HCT116 (cell line): ENCODE measurements at regions not wholly inside any gene's neighbourhood (a gene's known extent, or its start where the extent isn't known, plus 50 kb on each side); places are given as distances from the start of the nearest gene placed in this dataset.

Experiments
- ATAC-seq: fragments of 200-7000 bp; cut with Tn5 transposase; 2 replicates; pipeline ENCODE4 v1.9.1; 2020; ENCODE audit warnings: mild to moderate bottlenecking, moderate library complexity
- BruUV-seq: library from RNA; stranded (reverse); fragments of 400-500 nt; replicated peaks from 2 replicates; lab custom pipeline; 2021; lab: Mats Ljungman, UMichigan
- CTCF ChIA-PET: fragments of 300-600 bp; sonication (Branson Sonifier 250); formaldehyde crosslinking; loops from one replicate; lab custom pipeline; 2021; ENCODE audit warnings: antibody characterized with exemption; lab: Charles Lee
- POLR2A ChIA-PET: fragments of 300-600, 350-600 bp; sonication (Branson Sonifier 250); formaldehyde crosslinking; loops from one replicate; lab custom pipeline; 2021; ENCODE audit warnings: antibody characterized with exemption; lab: Charles Lee
- RAD21 ChIA-PET, 2 experiments: fragments of 300-600 bp; sonication (Branson Sonifier 250); formaldehyde crosslinking; loops; one replicate each; lab custom pipeline; 2023; ENCODE audit warnings: low total read pairs in 2 of 2; ENCODE audit not compliant: uncharacterized antibody in 2 of 2, unreplicated experiment in 2 of 2, low non-redundant PET in 1 of 2; lab: Charles Lee
- DNase-seq: peaks from one replicate; pipeline ENCODE4 v3.0.0-alpha.2; 2010; ENCODE audit warnings: low read depth, low spot score
- H2AFZ ChIP-seq: fragments of 200-600 bp; shearing (Covaris generic), sonication (generic); 2 replicates; pipeline ENCODE4 v1.6.1; 2017; ENCODE audit warnings: low read depth, mixed run types, mixed read lengths, antibody characterized with exemption, low read length; ENCODE audit not compliant: poor library complexity, severe bottlenecking
- H3K27ac ChIP-seq: 2 replicates; pipeline ENCODE4 v1.5.1; 2012; ENCODE audit warnings: low read depth, low read length
- H3K27me3 ChIP-seq: fragments of 200-600 bp; sonication (generic); 2 replicates; pipeline ENCODE4 v1.6.1; 2016; ENCODE audit warnings: mixed run types, low read length, mixed read lengths; ENCODE audit not compliant: insufficient read depth
- H3K36me3 ChIP-seq, 2 experiments: fragments of 200-500 bp in 1 of 2; fragments of 200-600 bp in 1 of 2; sonication (Bioruptor generic) in 1 of 2; sonication (generic) in 1 of 2; 2 replicates each; pipeline versions ENCODE4 v1.5.1 to v1.6.1; 2014 to 2016; ENCODE audit warnings: low read length in 2 of 2, inconsistent platforms in 1 of 2, mixed read lengths in 1 of 2, mixed run types in 1 of 2; ENCODE audit not compliant: insufficient read depth in 2 of 2, control insufficient read depth in 1 of 2
- H3K4me1 ChIP-seq, 2 experiments: fragments of 200-600 bp in 1 of 2; sonication (generic) in 1 of 2; 2 replicates each; pipeline versions ENCODE4 v1.5.1 to v1.6.1; 2012 to 2017; ENCODE audit warnings: low read length in 2 of 2, inconsistent platforms in 1 of 2, mild to moderate bottlenecking in 1 of 2, mixed read lengths in 1 of 2, mixed run types in 1 of 2, moderate library complexity in 1 of 2; ENCODE audit not compliant: insufficient read depth in 2 of 2, control insufficient read depth in 1 of 2
- H3K4me2 ChIP-seq: fragments of 200-600 bp; sonication (generic); 2 replicates; pipeline ENCODE4 v1.6.1; 2017; ENCODE audit warnings: mixed run types, low read length, mixed read lengths
- H3K4me3 ChIP-seq, 2 experiments: fragments of 200-600 bp in 1 of 2; sonication (generic) in 1 of 2; replicated peaks in 1 of 2; 2 replicates each; pipeline ENCODE4 v1.5.1; 2011 to 2016; ENCODE audit warnings: low read length in 2 of 2, control low read depth in 1 of 2, low read depth in 1 of 2, mild to moderate bottlenecking in 1 of 2, mixed read lengths in 1 of 2, mixed run types in 1 of 2
- H3K79me2 ChIP-seq: fragments of 200-600 bp; sonication (generic); 2 replicates; pipeline ENCODE4 v1.6.1; 2017; ENCODE audit warnings: mild to moderate bottlenecking, mixed run types, low read length, moderate library complexity, mixed read lengths; ENCODE audit not compliant: insufficient read depth
- H3K9ac ChIP-seq: fragments of 200-600 bp; sonication (generic); 2 replicates; pipeline ENCODE4 v1.6.1; 2016; ENCODE audit warnings: low read length, mixed read lengths
- H3K9me2 ChIP-seq: fragments of 200-600 bp; sonication (generic), shearing (Covaris generic); 2 replicates; pipeline ENCODE4 v1.6.1; 2017; ENCODE audit warnings: mixed run types, mild to moderate bottlenecking, moderate library complexity; ENCODE audit not compliant: insufficient read depth
- H3K9me3 ChIP-seq, 2 experiments: fragments of 200-500 bp in 1 of 2; fragments of 200-600 bp in 1 of 2; sonication (Bioruptor generic) in 1 of 2; sonication (generic) in 1 of 2; 2 replicates each; pipeline ENCODE4 v1.6.1; 2014 to 2017; ENCODE audit warnings: low read length in 2 of 2, mixed read lengths in 2 of 2, inconsistent platforms in 1 of 2, low read depth in 1 of 2, mild to moderate bottlenecking in 1 of 2, mixed run types in 1 of 2, moderate library complexity in 1 of 2; ENCODE audit not compliant: control insufficient read depth in 1 of 2, insufficient read depth in 1 of 2
- H4K20me1 ChIP-seq: fragments of 200-600 bp; sonication (generic), shearing (Covaris generic); 2 replicates; pipeline ENCODE4 v1.6.1; 2017; ENCODE audit warnings: mixed run types, mild to moderate bottlenecking, moderate library complexity; ENCODE audit not compliant: insufficient read depth
- CEBPB ChIP-seq: IDR thresholded peaks from 2 replicates; pipeline ENCODE4 v1.6.1; 2012; ENCODE audit warnings: low read depth
- JUND ChIP-seq: IDR thresholded peaks from 2 replicates; pipeline ENCODE4 v1.6.1; 2012
- POLR2AphosphoS5 ChIP-seq: IDR thresholded peaks from 2 replicates; pipeline ENCODE4 v1.6.1; 2011; ENCODE audit warnings: mild to moderate bottlenecking, low read depth, low read length, moderate library complexity
- SP1 ChIP-seq: IDR thresholded peaks from 2 replicates; pipeline ENCODE4 v1.6.1; 2012; ENCODE audit warnings: low read depth
- SRF ChIP-seq: IDR thresholded peaks from 2 replicates; pipeline ENCODE4 v1.6.1; 2012; ENCODE audit warnings: low read depth
- TCF7L2 ChIP-seq: IDR thresholded peaks from 2 replicates; pipeline ENCODE4 v1.7.0; 2011; ENCODE audit warnings: borderline replicate concordance, inconsistent platforms; ENCODE audit not compliant: insufficient read depth, insufficient read length; ENCODE audit errors: extremely low read depth
- intact Hi-C: fragments of 100-400 bp; cut with micrococcal nuclease; formaldehyde crosslinking; loops from 2 replicates; pipeline ENCODE4 v1.10.0; 2022
- TF ChIP-seq, protein P1 (sequence below), 3 experiments: fragments of 200-600 bp in 1 of 3; sonication (generic) in 1 of 3; IDR thresholded peaks in 2 of 3; conservative IDR thresholded peaks in 1 of 3; 2 replicates each; pipeline ENCODE4 v1.5.1; 2012 to 2017; ENCODE audit warnings: low read depth in 2 of 3, low read length in 2 of 3, antibody characterized with exemption in 1 of 3, borderline replicate concordance in 1 of 3, control low read depth in 1 of 3, mild to moderate bottlenecking in 1 of 3, mixed read lengths in 1 of 3, mixed run types in 1 of 3, moderate library complexity in 1 of 3; ENCODE audit not compliant: insufficient read depth in 1 of 3

DNA sequence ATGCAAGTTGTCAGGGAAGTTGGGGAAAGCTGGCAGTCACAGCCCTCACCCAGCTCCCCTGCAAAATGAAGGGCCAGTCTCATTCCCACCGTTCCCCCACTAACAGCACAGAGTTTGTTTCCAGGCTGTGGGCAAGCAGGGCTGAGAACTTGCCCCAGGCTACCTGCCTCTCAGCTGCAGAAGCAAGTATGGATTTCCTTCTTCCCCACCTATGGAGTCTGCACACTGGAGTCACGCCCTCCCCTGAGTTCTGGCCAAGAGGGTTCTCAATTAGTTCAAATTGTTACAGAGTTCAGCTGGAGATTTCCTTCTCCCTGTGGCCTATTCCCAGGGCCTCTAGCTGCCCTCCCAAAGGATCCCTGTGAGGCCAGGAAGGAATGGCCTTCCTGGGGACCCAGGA lies 90.1 kb upstream of the ATP11B start:
- Histone ChIP-seq H3K36me3 (no peaks in the 10 kb centered on the region), H3K9me3 (no peaks in the 10 kb centered on the region), H3K27ac (no peak overlapping the region), H4K20me1 (no peaks in the 10 kb centered on the region), H2AFZ (no peak overlapping the region), H3K27me3 (no peaks in the 10 kb centered on the region), H3K4me3 (no peak overlapping the region), H3K4me2 (no peak overlapping the region), H3K9ac (no peak overlapping the region), H3K9me2 (no peaks in the 10 kb centered on the region), H3K79me2 (no peaks in the 10 kb centered on the region), H3K4me1 (no peaks in the 10 kb centered on the region)
- TF ChIP-seq SP1 = no peak
- no peak for TF ChIP-seq JUND
- TF ChIP-seq SRF = no peak
- TF ChIP-seq POLR2AphosphoS5 = no peak
- TF ChIP-seq TCF7L2 = no peak
- BruUV-seq = no TSS peak
- ChIA-PET POLR2A (no interaction called here), CTCF (interaction anchor here (1.3 kb wide), 1 partner anchor 11 kb away, joined by 3 read pairs; no protein-coding TSS in a partner anchor), RAD21 (no interaction called here)
- ATAC-seq (no peak), DNase-seq (no peak)
- intact Hi-C loops = no loop called here

DNA sequence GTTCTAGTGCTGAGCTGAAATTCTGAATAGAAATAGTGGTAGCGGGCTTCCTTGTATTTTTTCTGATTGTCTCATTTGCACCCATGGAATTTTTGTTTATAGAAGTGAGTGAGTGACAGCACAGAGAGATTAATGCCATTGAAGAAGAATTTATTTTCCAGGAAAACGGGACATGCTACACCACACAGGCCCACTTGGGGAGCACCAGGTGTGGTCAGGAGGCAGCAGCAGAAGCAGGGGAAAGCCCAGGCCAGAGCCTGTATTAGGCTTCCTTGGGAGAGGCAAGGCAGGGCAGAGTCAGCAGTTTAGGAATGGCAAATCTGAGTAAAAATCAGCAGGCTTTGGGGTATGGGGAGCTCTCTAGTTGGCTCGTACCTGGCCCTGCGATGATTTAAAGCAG lies 88.4 kb upstream of the ATP11B start:
- TF ChIP-seq CEBPB (no peak), POLR2AphosphoS5 (no peak)
- TF ChIP-seq, protein P1, sequence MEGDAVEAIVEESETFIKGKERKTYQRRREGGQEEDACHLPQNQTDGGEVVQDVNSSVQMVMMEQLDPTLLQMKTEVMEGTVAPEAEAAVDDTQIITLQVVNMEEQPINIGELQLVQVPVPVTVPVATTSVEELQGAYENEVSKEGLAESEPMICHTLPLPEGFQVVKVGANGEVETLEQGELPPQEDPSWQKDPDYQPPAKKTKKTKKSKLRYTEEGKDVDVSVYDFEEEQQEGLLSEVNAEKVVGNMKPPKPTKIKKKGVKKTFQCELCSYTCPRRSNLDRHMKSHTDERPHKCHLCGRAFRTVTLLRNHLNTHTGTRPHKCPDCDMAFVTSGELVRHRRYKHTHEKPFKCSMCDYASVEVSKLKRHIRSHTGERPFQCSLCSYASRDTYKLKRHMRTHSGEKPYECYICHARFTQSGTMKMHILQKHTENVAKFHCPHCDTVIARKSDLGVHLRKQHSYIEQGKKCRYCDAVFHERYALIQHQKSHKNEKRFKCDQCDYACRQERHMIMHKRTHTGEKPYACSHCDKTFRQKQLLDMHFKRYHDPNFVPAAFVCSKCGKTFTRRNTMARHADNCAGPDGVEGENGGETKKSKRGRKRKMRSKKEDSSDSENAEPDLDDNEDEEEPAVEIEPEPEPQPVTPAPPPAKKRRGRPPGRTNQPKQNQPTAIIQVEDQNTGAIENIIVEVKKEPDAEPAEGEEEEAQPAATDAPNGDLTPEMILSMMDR (IDR thresholded peaks at IDR 0.05 in 2 of 3, conservative IDR thresholded peaks at IDR 0.05 in 1 of 3; ENCODE audit: borderline replicate concordance in 1 of 3, insufficient read depth in 1 of 3, low read depth in 2 of 3, low read length in 2 of 3) = peak in 2 of 3 experiments; percentile 36 to 43; a peak in 4 of 6 replicates
- peak overlapping the region; percentile 81 for H2AFZ ChIP-seq
- no peak overlapping the region for H3K4me2 ChIP-seq
- H4K20me1 ChIP-seq = no peaks in the 10 kb centered on the region
- DNase-seq = peak; percentile 16
- H3K9me3 ChIP-seq = no peaks in the 10 kb centered on the region
- ChIA-PET POLR2A (no interaction called here), RAD21 (no interaction called here), CTCF (interaction anchor here (1.0 kb wide), 1 partner anchor 9 kb away, joined by 3 read pairs; no protein-coding TSS in a partner anchor)
- no peaks in the 10 kb centered on the region for H3K9me2 ChIP-seq
- H3K79me2 ChIP-seq = no peaks in the 10 kb centered on the region
- H3K4me3 ChIP-seq = no peak overlapping the region
- no peak overlapping the region for H3K9ac ChIP-seq
- no TSS peak for BruUV-seq
- ATAC-seq = peak; percentile 99
- no peaks in the 10 kb centered on the region for H3K4me1 ChIP-seq
- intact Hi-C loops = no loop called here
- H3K36me3 ChIP-seq = no peaks in the 10 kb centered on the region
- no peaks in the 10 kb centered on the region for H3K27me3 ChIP-seq
- no peak overlapping the region for H3K27ac ChIP-seq
